ENCODE measurements at regions not wholly inside any gene's neighbourhood (a gene's known extent, or its start where the extent isn't known, plus 50 kb on each side); places are given as distances from the start of the nearest gene placed in this dataset.
"Not testable (repeated sequence)": the region's sequence is repeated elsewhere in the genome, so short reads cannot be mapped to it uniquely, and the experiment has no call there.

DNA sequence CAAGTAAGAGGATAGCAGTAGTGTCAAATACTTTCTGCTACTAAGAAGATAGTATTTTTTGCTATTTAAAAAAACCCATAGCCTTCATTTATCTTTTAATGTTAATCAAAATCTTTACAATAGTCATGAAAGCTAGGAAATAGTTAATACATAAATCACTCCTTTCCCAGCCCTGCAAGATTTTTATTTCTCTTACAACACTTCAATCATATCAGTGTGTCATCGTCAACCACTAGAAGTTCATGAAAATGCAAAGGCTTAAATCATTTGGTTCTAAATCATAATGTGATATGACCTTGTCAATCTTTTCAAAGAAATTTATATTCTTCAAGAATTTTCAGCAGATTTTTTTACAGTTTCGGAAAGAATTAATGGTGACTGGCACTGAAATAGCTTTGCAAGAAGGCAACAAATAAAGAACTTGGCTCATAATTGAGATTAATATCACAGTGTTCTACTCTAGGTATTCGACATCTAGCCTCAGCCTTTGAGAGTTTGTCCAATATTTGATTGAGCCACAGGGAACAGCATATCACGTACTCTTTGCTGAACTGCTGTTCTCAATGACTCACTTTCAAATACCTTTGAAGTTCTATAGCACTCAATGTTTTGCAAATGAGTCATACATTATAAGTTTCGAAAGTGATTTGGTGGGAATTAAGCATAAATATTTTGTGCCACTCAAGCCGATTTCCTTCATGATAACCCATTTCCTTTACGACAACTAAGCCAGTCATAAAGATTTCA is 384.0 kb upstream of the FOXG1 start:
- peak; percentile 77 for DNase-seq

DNA sequence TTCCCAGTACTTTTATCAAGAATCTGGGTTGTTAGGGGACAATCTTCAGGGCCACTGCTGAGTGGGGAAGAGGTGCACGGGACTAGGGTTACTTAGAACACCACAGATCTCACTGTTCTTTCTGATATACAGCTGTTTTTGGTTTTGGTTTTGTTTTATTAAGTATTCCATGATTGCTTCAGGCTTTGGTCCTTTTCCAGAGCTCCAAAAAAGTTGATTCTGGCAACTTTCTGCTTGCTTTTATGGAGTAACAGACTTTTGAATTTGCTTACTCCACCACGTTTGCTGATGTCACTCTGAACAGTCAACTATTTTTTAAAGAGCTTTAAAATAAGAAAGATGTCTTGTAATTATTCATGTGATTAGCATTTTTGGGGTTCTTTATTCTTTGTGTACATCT is 368.1 kb upstream of the FOXG1 start:
- no peak for DNase-seq

GRCh38 chr14:28401705-28402104 is 364.9 kb upstream of the FOXG1 start:
- DNase-seq = not testable (repeated sequence)

GRCh38 chr14:28406196-28406595 is 360.4 kb upstream of the FOXG1 start:
- no peak for DNase-seq

DNA sequence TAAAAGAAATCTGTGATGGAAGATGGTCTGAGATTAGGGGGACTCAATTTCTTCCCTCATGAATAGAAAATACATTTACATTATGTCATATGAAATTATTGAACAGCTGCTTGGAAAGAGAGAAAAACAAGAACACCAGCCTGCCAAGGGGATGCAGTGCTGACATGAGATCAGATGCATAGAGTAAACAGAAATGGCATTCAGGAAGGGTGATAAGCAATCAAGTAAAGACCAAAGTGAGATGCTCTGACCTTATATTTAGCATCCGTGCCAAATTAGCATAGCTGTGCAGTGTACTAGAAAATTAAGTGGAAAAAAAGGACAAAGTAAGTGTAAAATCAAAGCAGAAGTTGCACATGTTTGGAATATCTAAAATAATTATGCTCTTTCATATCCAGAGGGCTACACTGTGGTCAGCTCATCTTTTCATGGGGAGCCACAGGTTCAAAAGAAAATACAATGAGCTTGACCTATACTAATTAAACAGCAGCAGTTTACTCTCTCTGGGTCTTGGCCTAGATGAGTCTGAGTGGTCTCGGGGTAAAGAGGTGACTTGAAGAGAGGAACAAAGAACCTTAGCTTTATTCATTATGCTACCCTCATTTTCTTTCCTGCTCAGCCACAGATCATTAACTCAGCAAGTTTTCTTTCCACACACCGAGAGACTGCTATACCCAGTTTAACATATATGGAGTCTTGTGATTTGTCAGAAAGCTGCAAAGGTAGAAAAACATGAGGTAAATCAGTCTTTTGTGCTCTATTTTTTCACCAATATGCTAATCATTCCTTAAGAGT is 359.4 kb upstream of the FOXG1 start:
- no peak for DNase-seq

DNA sequence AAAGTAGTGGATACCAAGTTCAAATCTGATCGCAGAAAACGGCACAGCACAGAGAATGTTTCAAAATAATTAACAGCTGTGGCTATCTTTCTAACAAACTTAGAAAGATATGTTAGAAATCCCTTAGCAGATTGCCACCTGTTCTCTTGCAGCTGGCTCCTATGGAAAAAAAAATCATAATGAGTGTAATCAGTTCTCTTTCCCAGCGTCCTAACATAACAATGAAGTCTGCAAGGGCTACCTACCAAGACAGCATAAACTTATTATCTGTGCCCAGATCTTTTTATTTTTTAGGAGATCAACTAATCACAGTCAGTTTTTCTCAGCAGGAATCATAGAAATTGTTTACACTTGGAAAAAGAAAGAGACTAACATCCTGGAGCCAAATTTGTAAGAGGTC is 358.6 kb upstream of the FOXG1 start:
- no peak for DNase-seq

DNA sequence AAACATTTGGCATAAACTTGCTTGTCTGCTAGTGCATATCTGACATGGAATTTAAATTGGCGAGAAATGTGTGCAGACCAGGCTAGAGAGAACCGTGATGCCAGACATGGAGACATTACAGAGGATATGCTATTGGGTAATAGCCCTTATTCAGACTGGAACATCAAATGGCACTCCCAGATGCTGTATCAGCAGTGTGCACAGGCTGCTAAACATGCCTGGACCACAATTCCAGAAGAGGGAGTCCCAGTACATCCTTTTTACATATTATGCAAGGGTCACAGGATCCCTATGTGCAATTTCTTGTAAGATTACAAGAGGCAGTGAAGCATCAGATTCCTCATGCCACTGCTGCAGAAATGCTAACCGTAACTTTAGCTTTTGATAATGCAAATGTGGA is 354.5 kb upstream of the FOXG1 start:
- DNase-seq = no peak

DNA sequence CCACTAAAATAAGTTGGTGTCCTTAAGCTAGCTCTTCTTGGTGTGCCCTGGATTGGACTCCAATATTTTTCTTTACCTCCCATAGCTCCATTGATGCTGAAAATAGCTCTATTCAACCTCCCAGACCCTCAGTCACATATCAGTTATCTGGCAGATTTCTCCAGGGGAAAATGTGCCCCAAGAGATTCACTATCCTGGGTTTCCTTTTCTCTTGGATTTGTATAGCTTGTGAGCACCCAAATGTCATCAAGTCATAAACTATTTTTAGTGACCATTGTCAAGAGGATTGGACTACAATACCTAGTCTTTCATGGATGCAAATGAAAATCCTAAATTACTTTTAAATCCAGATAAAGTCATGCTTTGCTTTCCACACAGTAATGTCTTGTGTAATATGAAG is 339.6 kb upstream of the FOXG1 start:
- DNase-seq = no peak

- no peak for DNase-seq
Observed at GRCh38 chr14:28436821-28437220, 329.8 kb upstream of the FOXG1 start.

GRCh38 chr14:28461389-28461788 is 305.2 kb upstream of the FOXG1 start:
- no peak for DNase-seq

DNA sequence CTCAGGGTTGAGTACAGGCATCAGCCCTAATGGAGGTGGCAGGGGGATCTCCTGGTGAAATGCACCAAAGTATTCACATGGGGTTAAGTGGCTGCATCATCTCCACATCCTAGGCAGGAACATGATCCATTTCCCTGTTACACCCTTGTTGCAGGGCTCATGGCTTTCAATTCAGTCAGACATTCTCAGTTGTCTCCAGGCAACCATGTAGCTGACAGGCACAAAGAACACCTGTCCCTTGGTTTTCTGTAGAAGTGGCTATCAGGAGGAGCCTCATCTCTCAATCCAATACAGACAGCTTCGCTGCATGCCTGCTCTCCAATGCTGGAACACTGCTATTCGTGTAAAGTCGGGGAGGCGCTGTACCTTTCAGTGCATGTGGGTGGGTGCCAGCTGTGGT is 299.0 kb upstream of the FOXG1 start:
- DNase-seq = peak; percentile 84

DNA sequence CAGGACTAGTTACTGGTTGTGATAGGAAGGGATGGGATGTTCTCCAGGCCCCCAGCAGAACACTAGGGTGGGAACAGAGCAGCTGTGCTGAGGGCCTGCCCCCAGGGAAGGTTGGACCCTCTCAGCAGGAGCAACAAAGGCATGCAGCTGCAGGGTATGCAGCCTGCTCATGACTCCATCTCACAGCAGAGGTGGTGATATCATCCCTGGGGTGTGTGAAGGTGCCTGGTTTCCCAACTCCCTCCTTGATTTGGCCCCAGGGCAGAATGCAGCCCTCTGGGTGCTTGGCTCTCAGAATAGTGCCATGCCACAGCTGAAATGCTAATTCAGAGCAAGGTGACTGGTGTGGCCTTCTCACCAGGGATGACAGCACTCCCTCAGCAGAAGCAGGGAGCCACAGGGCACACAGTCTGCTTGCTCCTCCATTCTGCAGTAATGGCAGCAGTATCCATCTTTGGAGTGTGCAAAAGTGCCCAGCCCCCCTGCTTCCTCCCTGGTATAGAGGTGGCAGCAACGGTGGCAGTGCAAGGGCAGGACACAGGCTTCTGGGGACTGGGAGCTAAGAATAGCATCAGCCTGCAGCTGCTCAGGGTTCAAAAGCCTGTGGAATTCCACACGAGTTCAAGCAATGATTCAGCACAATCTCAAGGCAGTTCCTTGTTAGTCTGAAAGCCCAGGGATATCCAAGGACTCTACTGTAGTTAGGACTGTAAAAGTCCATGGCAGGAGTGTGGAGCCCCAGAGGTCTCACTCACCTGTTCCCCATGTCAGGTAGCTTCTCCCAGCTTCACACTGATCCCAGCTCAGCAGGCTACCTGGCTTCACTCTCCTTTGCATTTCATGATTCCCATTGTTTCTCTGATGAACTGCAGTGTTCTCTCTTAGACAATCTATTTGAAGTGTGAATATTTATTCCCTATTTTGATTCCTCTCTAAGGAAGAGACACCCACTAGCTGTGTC is 298.1 kb upstream of the FOXG1 start:
- peak; percentile 64 for DNase-seq

- no peak for DNase-seq
Observed at GRCh38 chr14:28482251-28483040, 284.1 kb upstream of the FOXG1 start.

- no peak for DNase-seq
Observed at GRCh38 chr14:28483506-28483905, 283.1 kb upstream of the FOXG1 start.

DNA sequence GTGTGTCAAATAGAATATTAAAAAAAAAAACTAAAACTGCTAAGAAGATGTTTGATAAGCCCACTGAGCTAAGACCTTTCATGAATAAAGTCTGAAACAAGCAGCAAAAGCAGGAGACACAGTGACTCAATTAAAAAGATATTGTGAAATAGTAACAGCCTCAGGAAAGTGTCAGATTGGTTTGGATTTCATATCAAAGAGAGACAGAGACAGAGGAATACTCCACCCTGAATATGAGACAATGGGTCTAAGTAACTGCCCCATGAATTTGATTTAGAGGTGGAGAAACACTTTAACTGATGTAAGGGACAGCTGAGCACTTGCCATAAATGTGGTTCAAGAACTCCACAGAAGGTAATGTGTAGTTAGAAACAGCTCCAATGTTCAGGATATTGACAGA is 277.9 kb upstream of the FOXG1 start:
- no peak for DNase-seq

DNA sequence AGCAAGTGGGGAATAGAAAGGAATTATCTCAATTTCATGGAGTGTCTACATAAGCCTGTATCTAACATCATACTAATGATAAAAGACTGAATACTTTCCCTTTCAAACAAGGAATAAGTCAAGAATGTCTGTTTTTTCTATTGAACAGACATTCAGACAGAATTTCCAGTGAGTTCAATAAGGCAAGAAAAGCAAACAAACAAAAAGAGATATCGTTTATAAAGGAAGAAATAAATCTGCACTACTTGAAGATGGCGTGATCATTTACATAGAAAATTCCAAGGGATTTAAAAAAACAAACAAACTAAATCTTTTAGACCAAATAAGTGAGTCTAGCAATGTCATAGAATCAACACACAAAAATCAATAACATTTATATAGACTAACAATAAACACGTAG is 273.1 kb upstream of the FOXG1 start:
- no peak for DNase-seq

DNA sequence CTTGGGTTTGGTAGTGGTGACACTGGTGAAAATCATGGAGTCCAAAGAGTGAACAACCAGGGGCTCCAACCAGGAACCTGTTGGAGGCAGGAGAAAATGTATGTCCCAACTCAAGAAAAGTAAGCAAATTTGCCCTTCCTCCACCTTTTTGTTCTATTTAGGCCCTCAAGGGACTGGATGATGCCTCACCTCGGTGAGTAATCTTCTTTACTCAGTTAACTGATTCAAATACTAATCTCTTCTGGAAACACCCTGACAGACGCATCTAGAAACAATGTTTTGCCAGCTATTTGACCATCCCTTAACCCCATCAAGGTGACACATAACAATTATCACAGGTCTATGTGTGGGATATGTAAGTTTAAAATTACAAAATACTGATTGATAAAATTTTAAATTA is 272.4 kb upstream of the FOXG1 start:
- DNase-seq = no peak

DNA sequence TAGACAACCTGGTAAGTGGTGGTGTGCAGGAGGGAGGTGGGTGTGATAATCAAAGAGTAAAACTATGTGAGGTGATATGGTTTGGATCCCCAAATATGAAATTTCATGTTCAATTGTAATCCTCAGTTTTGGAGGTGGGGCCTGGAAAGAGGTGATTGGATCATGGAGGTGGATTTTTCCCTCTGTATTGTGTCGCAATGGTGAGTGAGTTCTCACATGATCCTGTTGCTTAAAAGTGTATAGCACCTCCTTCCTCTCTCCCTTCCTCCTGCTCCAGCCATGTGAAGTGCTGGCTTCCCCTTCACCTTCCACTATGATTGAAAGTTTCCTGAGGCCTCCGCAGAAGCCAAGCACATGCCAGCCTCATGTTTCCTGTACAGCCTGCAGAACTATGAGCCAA is 270.2 kb upstream of the FOXG1 start:
- DNase-seq = no peak

DNA sequence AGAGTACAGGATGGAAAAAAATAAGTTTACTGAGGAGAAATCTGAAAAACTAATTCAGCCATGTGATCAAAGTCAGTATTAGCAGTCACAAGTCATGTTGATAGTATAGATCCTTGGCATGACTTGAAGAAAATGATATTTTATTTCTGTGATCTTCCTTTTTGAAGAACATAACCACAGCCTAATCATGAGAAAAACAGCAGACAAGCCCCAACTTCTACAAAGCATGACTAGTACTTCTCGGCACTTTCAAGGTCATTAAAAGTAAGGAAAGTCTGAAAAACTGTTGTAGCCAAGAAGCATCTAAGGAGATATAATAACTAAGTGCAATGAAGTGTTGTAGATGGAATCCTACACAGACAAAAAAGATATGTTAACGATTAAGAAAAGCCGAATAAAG is 264.1 kb upstream of the FOXG1 start:
- DNase-seq = no peak

DNA sequence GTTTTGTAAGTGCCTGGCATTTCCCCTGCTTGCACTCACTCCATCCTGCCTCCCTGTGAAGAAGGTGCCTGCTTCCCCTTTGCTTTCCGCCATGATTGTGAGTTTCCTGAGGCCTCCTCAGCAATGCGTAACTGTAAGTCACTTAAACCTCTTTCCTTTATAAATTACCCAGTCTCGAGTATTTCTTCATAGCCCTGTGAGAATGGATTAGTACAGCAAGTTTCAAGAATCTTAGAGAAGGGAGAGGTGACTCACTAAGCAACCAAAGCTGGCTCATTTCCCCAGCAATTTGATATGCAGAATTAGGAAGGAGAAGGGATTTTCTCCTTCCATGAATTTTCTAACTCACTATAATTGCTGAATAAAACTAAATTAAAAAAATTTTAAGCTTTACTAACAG is 251.0 kb upstream of the FOXG1 start:
- peak; percentile 4 for DNase-seq

GRCh38 chr14:28536889-28537288 is 229.7 kb upstream of the FOXG1 start:
- no peak for DNase-seq

GRCh38 chr14:28542040-28542439 is 224.5 kb upstream of the FOXG1 start:
- no peak for DNase-seq

- no peak for DNase-seq
Observed at GRCh38 chr14:28565345-28565744, 201.2 kb upstream of the FOXG1 start.

Measured in DMS53 (cell line).